ENCODE measurements at regions not wholly inside any gene's neighbourhood (a gene's known extent, or its start where the extent isn't known, plus 50 kb on each side); places are given as distances from the start of the nearest gene placed in this dataset.
A peak's percentile ranks its signal among the peaks of the same experiment; 100 is the strongest.

DNA sequence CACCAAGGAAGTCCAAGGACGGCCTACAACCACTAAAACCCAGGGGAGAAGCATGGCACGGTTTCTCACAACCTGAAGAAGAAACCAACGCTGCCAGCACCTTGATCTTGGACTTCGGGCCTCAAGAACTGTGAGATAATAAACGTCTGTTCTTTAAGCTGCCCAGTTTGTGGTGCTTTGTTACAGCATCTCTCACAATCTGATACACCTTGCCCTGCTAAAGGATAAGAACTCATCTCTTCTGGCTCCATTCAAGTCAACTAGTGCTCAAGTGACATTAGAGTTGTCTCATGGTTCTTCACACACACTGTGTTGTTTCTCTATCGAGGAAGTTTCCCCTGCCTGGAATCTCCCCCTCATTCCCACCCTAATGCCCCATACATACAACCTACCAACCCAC lies 314.4 kb upstream of the RUNX1 start:
- DNase-seq (ENCODE audit: low spot score): no peak

GRCh38 chr21:35361988-35362387 lies 312.9 kb upstream of the RUNX1 start:
- no peak for DNase-seq (ENCODE audit: low spot score)

GRCh38 chr21:35360870-35361570 lies 311.9 kb upstream of the RUNX1 start:
- no peak for DNase-seq (ENCODE audit: low spot score)

GRCh38 chr21:35359076-35359475 lies 310.0 kb upstream of the RUNX1 start:
- no peak for DNase-seq (ENCODE audit: low spot score)

DNA sequence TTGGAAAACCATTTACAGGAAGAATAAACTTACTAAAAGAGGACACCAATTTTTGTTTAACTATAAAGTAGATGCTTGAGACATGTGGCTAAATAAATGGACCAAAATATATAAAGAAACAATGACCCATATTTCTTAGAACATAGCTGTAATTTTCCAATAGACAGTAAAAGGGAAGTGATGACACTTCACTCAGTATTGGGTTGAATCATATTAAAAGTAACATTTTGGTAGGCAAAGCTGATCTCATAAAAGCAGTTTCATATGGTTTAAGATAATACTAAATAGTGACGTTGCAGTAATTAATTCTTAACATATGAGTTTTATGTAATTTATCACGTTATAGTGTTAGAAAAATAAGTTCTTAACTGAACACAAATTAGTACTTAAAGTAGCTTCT lies 308.9 kb upstream of the RUNX1 start:
- DNase-seq (ENCODE audit: low spot score): no peak

- DNase-seq (ENCODE audit: low spot score): no peak
Observed at GRCh38 chr21:35357041-35357780, 308.1 kb upstream of the RUNX1 start.

DNA sequence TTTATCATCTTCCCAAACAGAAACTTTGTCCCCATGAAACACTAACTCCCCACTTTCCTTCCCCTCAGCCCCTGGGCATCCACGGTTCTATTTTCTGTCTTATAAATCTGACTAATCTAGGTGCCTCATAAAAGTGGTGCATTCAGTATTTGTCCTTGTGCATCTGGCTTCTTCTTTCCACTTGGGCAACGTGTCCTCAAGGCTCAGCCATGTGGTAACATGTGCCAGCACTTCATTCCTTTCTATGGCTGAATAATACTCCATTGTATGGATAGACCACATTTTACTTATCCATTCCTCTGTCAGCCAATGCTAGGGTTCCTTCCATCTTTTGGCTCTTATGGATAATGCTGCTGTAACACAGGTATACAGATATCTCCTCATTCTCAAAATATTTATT lies 305.0 kb upstream of the RUNX1 start:
- DNase-seq (ENCODE audit: low spot score): no peak

DNA sequence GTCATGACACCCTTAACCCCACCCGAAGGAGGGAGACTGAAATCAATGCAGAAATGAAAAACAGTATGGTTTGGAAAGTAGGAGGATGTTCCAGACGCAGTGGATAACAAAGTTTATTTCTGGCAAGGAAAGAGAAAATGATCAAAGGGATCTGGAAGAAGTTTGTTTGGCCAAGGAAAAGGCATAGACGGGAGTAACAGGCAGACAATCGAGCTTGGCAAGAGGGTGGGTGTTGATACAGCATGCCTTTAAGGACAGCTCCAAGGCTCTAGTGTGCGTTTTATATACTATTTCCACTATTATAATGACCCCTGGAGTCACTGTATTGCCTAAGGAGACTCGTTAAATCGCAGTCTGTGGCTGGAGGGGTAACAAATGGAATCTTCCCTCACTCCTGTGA lies 303.7 kb upstream of the RUNX1 start:
- DNase-seq (ENCODE audit: low spot score): no peak

GRCh38 chr21:35352066-35352770 lies 303.1 kb upstream of the RUNX1 start:
- DNase-seq (ENCODE audit: low spot score): peak; percentile 85

DNA sequence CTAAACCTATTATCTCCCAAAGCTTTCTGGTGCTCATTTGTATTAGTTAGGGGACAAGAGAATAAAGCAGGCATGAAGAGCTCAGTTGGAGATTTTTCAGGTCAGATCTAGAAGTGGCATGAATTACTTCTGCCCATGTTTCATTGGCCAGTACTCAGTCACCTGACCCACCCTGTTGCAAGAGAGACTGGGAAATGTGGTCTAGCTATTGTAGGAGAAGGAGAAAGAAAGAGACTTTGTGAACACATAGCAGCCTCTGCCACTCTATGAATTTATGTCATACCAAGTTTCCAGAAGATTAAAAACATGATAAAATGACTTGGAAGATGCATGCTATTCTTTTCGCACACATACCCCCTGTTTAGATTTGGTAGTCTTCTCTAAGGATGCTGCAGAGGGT lies 302.3 kb upstream of the RUNX1 start:
- no peak for DNase-seq (ENCODE audit: low spot score)

DNA sequence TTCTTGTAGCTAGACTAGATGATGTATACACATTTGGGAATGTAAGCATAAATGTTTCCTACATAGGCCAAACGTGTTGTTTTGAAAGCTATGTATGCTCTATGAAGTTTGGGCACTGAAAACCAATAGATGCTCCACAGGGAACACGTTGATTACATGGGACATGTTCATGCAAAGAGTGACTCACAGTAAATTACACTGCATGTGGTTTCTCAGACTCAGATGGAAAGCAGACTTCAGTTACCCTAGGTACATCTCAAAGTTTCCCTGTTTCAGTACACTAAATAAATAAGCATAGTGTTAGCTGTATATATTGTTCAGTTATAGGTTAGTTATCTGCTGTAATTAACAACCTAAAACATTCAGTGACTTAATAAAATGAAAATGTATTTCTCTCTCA lies 301.9 kb upstream of the RUNX1 start:
- DNase-seq (ENCODE audit: low spot score): no peak

DNA sequence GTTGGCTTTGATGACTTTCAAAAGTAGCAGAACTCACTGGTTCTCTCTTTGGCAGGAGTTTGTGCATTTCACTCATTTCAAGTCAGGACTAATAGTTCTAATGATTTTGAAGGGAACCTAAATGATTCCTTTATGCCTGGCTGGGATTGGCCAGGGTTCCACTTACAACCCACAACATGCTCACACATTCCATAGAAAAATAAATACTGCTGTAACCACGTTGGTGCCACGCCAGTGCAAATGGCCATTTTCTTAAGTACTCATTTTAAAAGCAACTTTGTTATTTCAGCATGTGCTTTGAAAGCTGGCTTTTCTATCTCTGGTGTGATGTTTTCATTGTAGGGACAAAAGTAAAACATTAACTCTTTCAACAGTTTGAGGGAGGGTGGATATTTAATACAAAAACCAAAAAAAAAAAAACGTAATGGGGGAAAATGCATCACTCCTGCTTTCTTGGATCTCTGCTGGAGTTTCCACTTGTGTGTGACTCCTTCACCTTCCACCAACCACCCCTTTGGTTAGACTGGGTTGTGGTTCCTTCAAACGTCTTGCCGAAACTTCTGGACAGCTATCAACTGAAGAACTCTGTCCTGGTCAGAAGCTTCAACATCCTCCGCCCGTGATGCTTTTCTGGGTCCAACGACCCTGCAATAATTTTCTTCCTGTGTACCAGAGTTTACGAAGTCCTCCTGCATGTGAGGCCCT lies 300.4 kb upstream of the RUNX1 start:
- DNase-seq (ENCODE audit: low spot score): peak; percentile 41

DNA sequence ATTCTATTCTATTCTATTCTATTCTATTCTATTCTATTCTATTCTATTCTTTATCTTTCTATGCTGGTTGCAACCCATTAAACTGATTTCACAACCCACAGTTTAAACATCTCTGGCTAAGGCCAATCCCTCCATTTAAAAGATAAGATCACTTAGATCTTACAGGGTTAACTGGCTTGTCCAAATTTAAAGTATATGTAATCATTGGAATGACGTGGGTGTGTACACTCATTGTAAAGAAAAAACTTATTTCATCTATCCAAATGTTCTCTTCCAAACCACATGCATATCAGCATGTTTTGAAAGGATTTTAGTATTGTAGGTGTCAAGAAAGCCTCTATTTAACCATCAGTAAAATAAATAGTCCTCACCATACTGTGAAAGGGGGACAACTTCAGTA lies 299.6 kb upstream of the RUNX1 start:
- no peak for DNase-seq (ENCODE audit: low spot score)

DNA sequence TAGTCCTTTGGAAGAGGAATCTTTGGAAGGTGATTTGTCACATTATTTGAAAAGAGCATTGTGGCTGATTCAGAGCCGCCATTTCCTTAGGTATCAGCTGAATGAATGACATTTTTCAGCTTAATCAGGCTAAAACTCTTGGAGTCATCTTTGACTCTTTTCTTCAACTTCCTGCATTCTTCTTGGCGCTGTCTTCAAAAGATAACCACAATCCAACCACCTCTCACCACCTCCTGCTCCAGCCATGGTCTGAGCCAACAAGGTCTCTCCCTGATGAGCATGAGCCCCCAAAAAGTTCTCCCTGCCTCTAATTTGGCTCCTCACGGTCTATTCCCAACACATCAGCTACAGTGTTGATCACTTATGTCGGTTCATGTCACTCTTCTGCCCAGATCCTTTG lies 297.6 kb upstream of the RUNX1 start:
- DNase-seq (ENCODE audit: low spot score): no peak

- DNase-seq (ENCODE audit: low spot score): no peak
Observed at GRCh38 chr21:35345954-35346353, 296.9 kb upstream of the RUNX1 start.

GRCh38 chr21:35344582-35344981 lies 295.5 kb upstream of the RUNX1 start:
- DNase-seq (ENCODE audit: low spot score): no peak

GRCh38 chr21:35343046-35343819 lies 294.1 kb upstream of the RUNX1 start:
- no peak for DNase-seq (ENCODE audit: low spot score)

- no peak for DNase-seq (ENCODE audit: low spot score)
Observed at GRCh38 chr21:35342440-35342839, 293.3 kb upstream of the RUNX1 start.

- no peak for DNase-seq (ENCODE audit: low spot score)
Observed at GRCh38 chr21:35340273-35340672, 291.2 kb upstream of the RUNX1 start.

GRCh38 chr21:35338881-35339632 lies 290.0 kb upstream of the RUNX1 start:
- DNase-seq (ENCODE audit: low spot score): no peak

DNA sequence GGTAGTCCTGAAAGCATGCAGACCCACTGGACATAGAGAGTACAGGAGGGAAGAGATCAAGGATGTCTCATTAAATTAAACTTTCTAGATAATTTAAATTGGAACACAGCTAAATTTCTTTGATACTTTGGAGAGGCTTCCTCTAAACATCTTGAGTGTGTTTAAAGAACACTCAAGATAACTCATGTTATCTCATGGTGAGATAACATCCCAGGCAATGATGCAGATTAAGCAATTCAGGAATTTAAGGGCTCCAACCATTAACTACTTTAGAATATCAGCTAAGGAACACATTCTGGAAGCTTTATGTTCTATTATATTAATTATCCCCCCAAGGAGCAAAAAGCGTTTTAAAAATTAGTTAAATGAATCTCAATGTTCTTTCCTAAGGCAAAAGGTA lies 289.2 kb upstream of the RUNX1 start:
- DNase-seq (ENCODE audit: low spot score): no peak

Measured in kidney tubule cell (primary cell).